Activated CD8-positive, alpha-beta T cell treated with anti-CD3 and anti-CD28 coated beads for 36 hours (primary cell): ENCODE measurements at regions not wholly inside any gene's neighbourhood (a gene's known extent, or its start where the extent isn't known, plus 50 kb on each side); places are given as distances from the start of the nearest gene placed in this dataset.

Experiments used
- ATAC-seq: fragments of 200-7000 bp; cut with Tn5 transposase; one replicate; pipeline ENCODE4 v1.10.0; 2021; ENCODE audit warnings: mild to moderate bottlenecking, moderate library complexity
- CTCF ChIA-PET: fragments of 350-600 bp; sonication (Branson Sonifier 250); formaldehyde crosslinking; loops from one replicate; lab custom pipeline; 2021; ENCODE audit warnings: antibody characterized with exemption; lab: Charles Lee
- POLR2A ChIA-PET: fragments of 350-600 bp; sonication (Branson Sonifier 250); formaldehyde crosslinking; loops from one replicate; lab custom pipeline; 2021; ENCODE audit warnings: antibody characterized with exemption; lab: Charles Lee
- DNase-seq: peaks from one replicate; pipeline ENCODE4 v3.0.0-alpha.2; 2020
- H3K27ac Mint-ChIP-seq: one replicate; pipeline ENCODE4 v1.8.0; 2021; ENCODE audit warnings: mild to moderate bottlenecking, mixed read lengths
- H3K27me3 Mint-ChIP-seq: one replicate; pipeline ENCODE4 v1.8.0; 2021; ENCODE audit warnings: mixed read lengths
- H3K36me3 Mint-ChIP-seq: one replicate; pipeline ENCODE4 v1.8.0; 2021; ENCODE audit warnings: low read depth, mixed read lengths
- H3K4me1 Mint-ChIP-seq: one replicate; pipeline ENCODE4 v1.8.0; 2021; ENCODE audit warnings: low read depth, mixed read lengths
- H3K4me3 Mint-ChIP-seq: one replicate; pipeline ENCODE4 v1.8.0; 2021; ENCODE audit warnings: mild to moderate bottlenecking, moderate library complexity, mixed read lengths
- H3K9me3 Mint-ChIP-seq: one replicate; pipeline ENCODE4 v1.8.0; 2021; ENCODE audit warnings: mixed read lengths
- CTCF ChIP-seq: fragments of 200-600 bp; IDR thresholded peaks from one replicate; pipeline ENCODE4 v1.8.0; 2022; ENCODE audit warnings: antibody characterized with exemption, mild to moderate bottlenecking
- intact Hi-C: fragments of 100-400 bp; cut with micrococcal nuclease; formaldehyde crosslinking; loops from one replicate; pipeline ENCODE4 v1.10.0; 2022

GRCh38 chr14:85241022-85241855, 288.7 kb upstream of the FLRT2 start:
- Mint-ChIP-seq H3K36me3 (no peaks in the 10 kb centered on the region), H3K27me3 (no peaks in the 10 kb centered on the region), H3K9me3 (no peaks in the 10 kb centered on the region), H3K4me3 (no peak overlapping the region), H3K27ac (no peak overlapping the region), H3K4me1 (no peaks in the 10 kb centered on the region)
- DNase-seq (no peak), ATAC-seq (no peak)
- ChIA-PET POLR2A (no interaction called here), CTCF (no interaction called here)
- no peak for TF ChIP-seq CTCF
- intact Hi-C loops, result no loop called here

GRCh38 chr14:85242666-85243065, 287.3 kb upstream of the FLRT2 start:
- ATAC-seq (no peak), DNase-seq (no peak)
- no peak overlapping the region for H3K4me3 Mint-ChIP-seq
- TF ChIP-seq CTCF, result no peak
- CTCF ChIA-PET, result no interaction called here
- H3K36me3 Mint-ChIP-seq, result no peaks in the 10 kb centered on the region
- no peak overlapping the region for H3K27ac Mint-ChIP-seq
- no peaks in the 10 kb centered on the region for H3K9me3 Mint-ChIP-seq
- H3K4me1 Mint-ChIP-seq, result no peaks in the 10 kb centered on the region
- intact Hi-C loops, result no loop called here
- POLR2A ChIA-PET, result interaction anchor here (1.0 kb wide), 1 partner anchor 12 kb away, joined by 3 read pairs; no protein-coding TSS in a partner anchor
- no peaks in the 10 kb centered on the region for H3K27me3 Mint-ChIP-seq

GRCh38 chr14:85243321-85243720, 286.6 kb upstream of the FLRT2 start:
- TF ChIP-seq CTCF, result no peak
- DNase-seq, result no peak
- Mint-ChIP-seq H3K4me3 (no peak overlapping the region), H3K4me1 (no peaks in the 10 kb centered on the region), H3K27me3 (no peaks in the 10 kb centered on the region), H3K9me3 (no peaks in the 10 kb centered on the region), H3K27ac (no peak overlapping the region), H3K36me3 (no peaks in the 10 kb centered on the region)
- intact Hi-C loops, result no loop called here
- ATAC-seq, result no peak
- POLR2A ChIA-PET, result no interaction called here
- CTCF ChIA-PET, result no interaction called here

- TF ChIP-seq CTCF, result no peak
- H3K27ac Mint-ChIP-seq, result no peak overlapping the region
- H3K4me3 Mint-ChIP-seq, result no peak overlapping the region
- intact Hi-C loops, result no loop called here
- H3K4me1 Mint-ChIP-seq, result no peaks in the 10 kb centered on the region
- CTCF ChIA-PET, result no interaction called here
- H3K9me3 Mint-ChIP-seq, result no peaks in the 10 kb centered on the region
- DNase-seq, result no peak
- POLR2A ChIA-PET, result no interaction called here
- no peaks in the 10 kb centered on the region for H3K27me3 Mint-ChIP-seq
- no peaks in the 10 kb centered on the region for H3K36me3 Mint-ChIP-seq
- no peak for ATAC-seq
Observed at GRCh38 chr14:85247071-85247470, 282.9 kb upstream of the FLRT2 start.

- ATAC-seq, result no peak
- H3K9me3 Mint-ChIP-seq, result no peaks in the 10 kb centered on the region
- CTCF ChIA-PET, result no interaction called here
- TF ChIP-seq CTCF, result no peak
- no peak for DNase-seq
- H3K4me3 Mint-ChIP-seq, result no peak overlapping the region
- H3K4me1 Mint-ChIP-seq, result no peaks in the 10 kb centered on the region
- H3K36me3 Mint-ChIP-seq, result no peaks in the 10 kb centered on the region
- H3K27ac Mint-ChIP-seq, result no peak overlapping the region
- POLR2A ChIA-PET, result no interaction called here
- no peaks in the 10 kb centered on the region for H3K27me3 Mint-ChIP-seq
- intact Hi-C loops, result no loop called here
Observed at GRCh38 chr14:85248881-85249635, 280.9 kb upstream of the FLRT2 start.
